MM.1S (cell line): ENCODE measurements at regions not wholly inside any gene's neighbourhood (a gene's known extent, or its start where the extent isn't known, plus 50 kb on each side); places are given as distances from the start of the nearest gene placed in this dataset.

Experiments
- CTCF ChIP-seq: fragments of 300-600 bp; sonication (generic); IDR thresholded peaks from 2 replicates; pipeline ENCODE4 v1.5.1; 2016; ENCODE audit warnings: antibody characterized with exemption, low read length, mixed read lengths
- EZH2 ChIP-seq: fragments of 300-600 bp; sonication (generic); optimal IDR thresholded peaks from 2 replicates; pipeline ENCODE3; 2017; ENCODE audit warnings: low read depth, mild to moderate bottlenecking, antibody characterized with exemption, low read length, mixed read lengths
- EZH2phosphoT487 ChIP-seq: fragments of 300-600 bp; sonication (generic); IDR thresholded peaks from 2 replicates; pipeline ENCODE4 v1.6.1; 2018; ENCODE audit warnings: antibody characterized with exemption, low read length

GRCh38 chr7:136163340-136163801 lies 186.2 kb upstream of the MTPN start:
- TF ChIP-seq CTCF (no peak), EZH2 (no peak), EZH2phosphoT487 (no peak)
